Caco-2 (cell line): ENCODE measurements at regions not wholly inside any gene's neighbourhood (a gene's known extent, or its start where the extent isn't known, plus 50 kb on each side); places are given as distances from the start of the nearest gene placed in this dataset.

Experiments
- BruUV-seq: library from RNA; stranded (reverse); fragments of 400-500 nt; replicated peaks from 2 replicates; lab custom pipeline; 2021; lab: Mats Ljungman, UMichigan
- CTCF ChIA-PET: fragments of 300-600 bp; sonication (Branson Sonifier 250); formaldehyde crosslinking; loops from one replicate; lab custom pipeline; 2022; ENCODE audit warnings: antibody characterized with exemption; lab: Charles Lee
- POLR2A ChIA-PET: fragments of 300-600 bp; sonication (Branson Sonifier 250); formaldehyde crosslinking; loops from one replicate; lab custom pipeline; 2022; ENCODE audit warnings: antibody characterized with exemption; lab: Charles Lee
- DNase-seq, 2 experiments: peaks; one replicate each; pipeline versions ENCODE4 v3.0.0 to v3.0.0-alpha.2; 2020 to 2022
- H3K27me3 ChIP-seq: replicated peaks from 2 replicates; pipeline ENCODE4 v1.6.0; 2011; ENCODE audit warnings: low read length; ENCODE audit not compliant: control insufficient read depth, insufficient read depth
- H3K36me3 ChIP-seq: 2 replicates; pipeline ENCODE4 v1.5.1; 2011; ENCODE audit warnings: low read length; ENCODE audit not compliant: control insufficient read depth, insufficient read depth
- H3K4me1 ChIP-seq: fragments of 250-450 bp; sonication (Bioruptor Pico); 2 replicates; pipeline ENCODE4 v1.5.1; 2020; ENCODE audit warnings: mild to moderate bottlenecking
- H3K4me3 ChIP-seq: 2 replicates; pipeline ENCODE4 v1.5.1; 2011; ENCODE audit warnings: low read depth, mild to moderate bottlenecking, control low read depth, low read length
- H3K9me3 ChIP-seq: fragments of 250-450 bp; sonication (Bioruptor Pico); 2 replicates; pipeline ENCODE4 v1.5.1; 2020; ENCODE audit warnings: mild to moderate bottlenecking, moderate library complexity
- H3K27ac Mint-ChIP-seq: one replicate; pipeline ENCODE4 v1.8.0; 2022; ENCODE audit warnings: mixed read lengths; ENCODE audit not compliant: unreplicated experiment
- H3K27me3 Mint-ChIP-seq: one replicate; pipeline ENCODE4 v1.8.0; 2022; ENCODE audit warnings: mixed read lengths; ENCODE audit not compliant: insufficient read depth, unreplicated experiment
- H3K36me3 Mint-ChIP-seq: one replicate; pipeline ENCODE4 v1.8.0; 2022; ENCODE audit warnings: mild to moderate bottlenecking, mixed read lengths; ENCODE audit not compliant: insufficient read depth, unreplicated experiment
- H3K4me1 Mint-ChIP-seq: one replicate; pipeline ENCODE4 v1.8.0; 2022; ENCODE audit warnings: low read depth, mixed read lengths; ENCODE audit not compliant: unreplicated experiment
- H3K4me3 Mint-ChIP-seq: one replicate; pipeline ENCODE4 v1.8.0; 2022; ENCODE audit warnings: mild to moderate bottlenecking, moderate library complexity, mixed read lengths; ENCODE audit not compliant: unreplicated experiment
- H3K9me3 Mint-ChIP-seq: one replicate; pipeline ENCODE4 v1.8.0; 2022; ENCODE audit warnings: mixed read lengths; ENCODE audit not compliant: unreplicated experiment
- CTCF ChIP-seq, 2 experiments: fragments of 200-600 bp in 1 of 2; IDR thresholded peaks; 1 replicate in 1 of 2; 2 replicates in 1 of 2; pipeline versions ENCODE4 v1.5.1 to v1.8.0; 2011 to 2022; ENCODE audit warnings: antibody characterized with exemption in 1 of 2, control low read depth in 1 of 2, inconsistent platforms in 1 of 2, low read depth in 1 of 2, low read length in 1 of 2, mild to moderate bottlenecking in 1 of 2, moderate library complexity in 1 of 2; ENCODE audit not compliant: insufficient read depth in 1 of 2, severe bottlenecking in 1 of 2, unreplicated experiment in 1 of 2
- intact Hi-C: fragments of 100-400 bp; cut with micrococcal nuclease; formaldehyde crosslinking; loops from one replicate; pipeline ENCODE4 v1.10.0; 2022; ENCODE audit not compliant: unreplicated experiment

- no TSS peak for BruUV-seq
- Histone ChIP-seq H3K36me3 (no peaks in the 10 kb centered on the region), H3K4me1 (no peaks in the 10 kb centered on the region), H3K9me3 (no peaks in the 10 kb centered on the region), H3K4me3 (no peak overlapping the region), H3K27me3 (no peaks in the 10 kb centered on the region)
- CTCF ChIA-PET, result no interaction called here
- TF ChIP-seq CTCF (IDR thresholded peaks at IDR 0.05; ENCODE audit: insufficient read depth in 1 of 2, low read depth in 1 of 2, low read length in 1 of 2, severe bottlenecking in 1 of 2, unreplicated experiment in 1 of 2), result no peak
- Mint-ChIP-seq H3K27me3 (no peaks in the 10 kb centered on the region), H3K4me1 (no peaks in the 10 kb centered on the region), H3K36me3 (no peaks in the 10 kb centered on the region), H3K9me3 (no peaks in the 10 kb centered on the region), H3K27ac (no peak overlapping the region), H3K4me3 (no peak overlapping the region)
- intact Hi-C loops, result no loop called here
- no peak for DNase-seq
- POLR2A ChIA-PET, result no interaction called here
Observed at GRCh38 chr3:81364411-81364810, 397.0 kb downstream of the GBE1 start.

GRCh38 chr3:81363816-81364215, 397.6 kb downstream of the GBE1 start:
- BruUV-seq, result no TSS peak
- H3K4me1 Mint-ChIP-seq, result no peaks in the 10 kb centered on the region
- no peaks in the 10 kb centered on the region for H3K9me3 Mint-ChIP-seq
- Histone ChIP-seq H3K4me3 (no peak overlapping the region), H3K27me3 (no peaks in the 10 kb centered on the region), H3K9me3 (no peaks in the 10 kb centered on the region), H3K36me3 (no peaks in the 10 kb centered on the region), H3K4me1 (no peaks in the 10 kb centered on the region)
- TF ChIP-seq CTCF (IDR thresholded peaks at IDR 0.05; ENCODE audit: insufficient read depth in 1 of 2, low read depth in 1 of 2, low read length in 1 of 2, severe bottlenecking in 1 of 2, unreplicated experiment in 1 of 2), result no peak
- no peak overlapping the region for H3K4me3 Mint-ChIP-seq
- intact Hi-C loops, result no loop called here
- H3K27ac Mint-ChIP-seq, result no peak overlapping the region
- no peaks in the 10 kb centered on the region for H3K27me3 Mint-ChIP-seq
- ChIA-PET POLR2A (no interaction called here), CTCF (interaction anchor here (0.5 kb wide), 1 partner anchor 22 kb away, joined by 3 read pairs; no protein-coding TSS in a partner anchor)
- no peaks in the 10 kb centered on the region for H3K36me3 Mint-ChIP-seq
- DNase-seq, result no peak

GRCh38 chr3:81354119-81354518, 407.3 kb downstream of the GBE1 start:
- intact Hi-C loops, result no loop called here
- no TSS peak for BruUV-seq
- ChIA-PET CTCF (no interaction called here), POLR2A (no interaction called here)
- H3K4me3 Mint-ChIP-seq, result no peak overlapping the region
- TF ChIP-seq CTCF (IDR thresholded peaks at IDR 0.05; ENCODE audit: insufficient read depth in 1 of 2, low read depth in 1 of 2, low read length in 1 of 2, severe bottlenecking in 1 of 2, unreplicated experiment in 1 of 2), result no peak
- Histone ChIP-seq H3K4me1 (no peaks in the 10 kb centered on the region), H3K36me3 (no peaks in the 10 kb centered on the region), H3K27me3 (no peaks in the 10 kb centered on the region), H3K4me3 (no peak overlapping the region), H3K9me3 (no peaks in the 10 kb centered on the region)
- no peaks in the 10 kb centered on the region for H3K27me3 Mint-ChIP-seq
- no peak for DNase-seq
- H3K9me3 Mint-ChIP-seq, result peaks cover 20% of the 10 kb centered on the region
- no peaks in the 10 kb centered on the region for H3K36me3 Mint-ChIP-seq
- H3K4me1 Mint-ChIP-seq, result peaks cover 8% of the 10 kb centered on the region
- no peak overlapping the region for H3K27ac Mint-ChIP-seq
